ENCODE measurements at regions not wholly inside any gene's neighbourhood (a gene's known extent, or its start where the extent isn't known, plus 50 kb on each side); places are given as distances from the start of the nearest gene placed in this dataset.

GRCh38 chr14:30053103-30053502 is 125.5 kb upstream of the PRKD1 start:
- TF ChIP-seq POLR2A (IDR thresholded peaks at IDR 0.05) (no peak), CTCF (IDR thresholded peaks at IDR 0.05) (no peak), POLR2AphosphoS5 (IDR thresholded peaks at IDR 0.05) (no peak)

Data from upper lobe of left lung (tissue), 4 donors.